Ascending aorta (tissue), 2 donors: ENCODE measurements at regions not wholly inside any gene's neighbourhood (a gene's known extent, or its start where the extent isn't known, plus 50 kb on each side); places are given as distances from the start of the nearest gene placed in this dataset.
A peak's percentile ranks its signal among the peaks of the same experiment; 100 is the strongest.

Experiments
- DNase-seq, 2 donors: peaks; one replicate each; pipeline ENCODE4 v3.0.0-alpha.2; 2019; ENCODE audit warnings: low spot score in 2 of 2
- H3K27ac ChIP-seq, 2 donors: fragments of 200-600 bp; sonication (generic); one replicate each; pipeline ENCODE4 v1.5.1; 2016 to 2017; ENCODE audit warnings: mild to moderate bottlenecking in 1 of 2
- H3K27me3 ChIP-seq: fragments of 200-600 bp; sonication (generic); one replicate; pipeline ENCODE4 v1.5.1; 2017
- H3K36me3 ChIP-seq, 2 donors: fragments of 200-600 bp; sonication (generic); one replicate each; pipeline ENCODE4 v1.5.1; 2016
- H3K4me1 ChIP-seq, 2 donors: fragments of 200-600 bp; sonication (generic); one replicate each; pipeline ENCODE4 v1.5.1; 2016 to 2017; ENCODE audit warnings: mild to moderate bottlenecking in 1 of 2
- H3K4me3 ChIP-seq, 2 donors: fragments of 200-600 bp; sonication (generic); one replicate each; pipeline ENCODE4 v1.5.1; 2016 to 2017; ENCODE audit warnings: mild to moderate bottlenecking in 1 of 2
- H3K9me3 ChIP-seq, 2 donors: fragments of 200-600 bp; sonication (generic); one replicate each; pipeline ENCODE4 v1.5.1; 2016
- CTCF ChIP-seq, 3 experiments: fragments of 200-600 bp in 2 of 3; fragments of 450-650 bp in 1 of 3; sonication (generic) in 2 of 3; IDR thresholded peaks; one replicate each; pipeline ENCODE4 v1.5.1; 2016 to 2019; ENCODE audit warnings: antibody characterized with exemption in 3 of 3, mild to moderate bottlenecking in 1 of 3, moderate library complexity in 1 of 3
- intact Hi-C: fragments of 100-400 bp; cut with DNase I; formaldehyde crosslinking; loops from one replicate; pipeline ENCODE4 v1.15.1; 2023

GRCh38 chr6:71047417-71047816 is 90.6 kb upstream of the B3GAT2 start:
- no peak for DNase-seq
- Histone ChIP-seq H3K4me1 (peaks cover 0 to 6% of the 10 kb centered on the region in 2 donors), H3K4me3 (no peak overlapping the region), H3K27ac (no peak overlapping the region), H3K9me3 (no peaks in the 10 kb centered on the region), H3K27me3 (no peaks in the 10 kb centered on the region), H3K36me3 (no peaks in the 10 kb centered on the region)
- TF ChIP-seq CTCF (IDR thresholded peaks at IDR 0.05), result no peak
- intact Hi-C loops, result no loop called here

GRCh38 chr6:71048320-71049164 is 91.7 kb upstream of the B3GAT2 start:
- Histone ChIP-seq H3K27me3 (no peaks in the 10 kb centered on the region), H3K4me3 (no peak overlapping the region), H3K4me1 (peaks cover 0 to 6% of the 10 kb centered on the region in 2 donors), H3K27ac (peak overlapping the region in 1 of 2 donors; percentile 17), H3K9me3 (no peaks in the 10 kb centered on the region), H3K36me3 (no peaks in the 10 kb centered on the region)
- no peak for DNase-seq
- intact Hi-C loops, result no loop called here
- no peak for TF ChIP-seq CTCF (IDR thresholded peaks at IDR 0.05)

- no peak for TF ChIP-seq CTCF (IDR thresholded peaks at IDR 0.05)
- intact Hi-C loops, result no loop called here
- Histone ChIP-seq H3K9me3 (no peaks in the 10 kb centered on the region), H3K36me3 (no peaks in the 10 kb centered on the region), H3K4me3 (no peak overlapping the region), H3K27ac (peak overlapping the region in 1 of 2 donors; percentile 17), H3K27me3 (no peaks in the 10 kb centered on the region), H3K4me1 (peaks cover 0 to 6% of the 10 kb centered on the region in 2 donors)
- DNase-seq, result no peak
Observed at GRCh38 chr6:71049198-71049770, 92.4 kb upstream of the B3GAT2 start.

GRCh38 chr6:71053475-71053874 is 96.6 kb upstream of the B3GAT2 start:
- H3K27me3 ChIP-seq, result no peaks in the 10 kb centered on the region

GRCh38 chr6:71056656-71057055 is 99.8 kb upstream of the B3GAT2 start:
- DNase-seq, result no peak
- Histone ChIP-seq H3K4me3 (no peak overlapping the region), H3K9me3 (no peaks in the 10 kb centered on the region), H3K27ac (no peak overlapping the region), H3K4me1 (no peaks in the 10 kb centered on the region), H3K27me3 (no peaks in the 10 kb centered on the region), H3K36me3 (no peaks in the 10 kb centered on the region)
- intact Hi-C loops, result no loop called here
- no peak for TF ChIP-seq CTCF (IDR thresholded peaks at IDR 0.05)

More at GRCh38 chr6:71053475-71053874, 96.6 kb upstream of the B3GAT2 start:
- intact Hi-C loops, result no loop called here
- Histone ChIP-seq H3K4me3 (no peak overlapping the region), H3K27ac (no peak overlapping the region), H3K9me3 (no peaks in the 10 kb centered on the region), H3K4me1 (peaks cover 0 to 6% of the 10 kb centered on the region in 2 donors), H3K36me3 (no peaks in the 10 kb centered on the region)
- TF ChIP-seq CTCF (IDR thresholded peaks at IDR 0.05), result no peak
- DNase-seq, result no peak
